GM21723 (cell line): ENCODE measurements at regions not wholly inside any gene's neighbourhood (a gene's known extent, or its start where the extent isn't known, plus 50 kb on each side); places are given as distances from the start of the nearest gene placed in this dataset.
"Not testable (repeated sequence)": the region's sequence is repeated elsewhere in the genome, so short reads cannot be mapped to it uniquely, and the experiment has no call there.

Source experiments
- ATAC-seq: cut with Tn5 transposase; IDR thresholded peaks from one replicate; pipeline ENCODE4 v1.9.1; 2021; ENCODE audit warnings: mild to moderate bottlenecking, moderate library complexity; ENCODE audit not compliant: unreplicated experiment

DNA sequence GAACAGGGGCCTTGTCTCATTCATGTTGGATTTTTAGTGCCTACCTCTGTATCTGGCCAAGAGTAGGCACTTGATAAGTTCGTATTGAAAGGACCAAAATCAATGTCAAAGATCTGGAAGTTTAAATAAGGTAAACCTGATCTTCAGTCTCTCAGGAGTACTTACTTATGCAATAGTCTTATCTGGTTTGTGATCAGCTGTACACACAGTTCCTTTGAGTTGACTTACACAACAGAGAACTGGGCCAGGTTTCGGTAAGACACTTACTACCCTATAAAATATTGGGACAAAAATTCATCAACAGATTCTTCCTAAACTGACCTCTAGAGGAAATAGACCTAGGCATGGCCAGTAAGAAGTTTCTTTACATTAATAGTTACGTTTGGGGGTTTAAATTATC, 113.6 kb upstream of the NXPH2 start:
- no peak for ATAC-seq

DNA sequence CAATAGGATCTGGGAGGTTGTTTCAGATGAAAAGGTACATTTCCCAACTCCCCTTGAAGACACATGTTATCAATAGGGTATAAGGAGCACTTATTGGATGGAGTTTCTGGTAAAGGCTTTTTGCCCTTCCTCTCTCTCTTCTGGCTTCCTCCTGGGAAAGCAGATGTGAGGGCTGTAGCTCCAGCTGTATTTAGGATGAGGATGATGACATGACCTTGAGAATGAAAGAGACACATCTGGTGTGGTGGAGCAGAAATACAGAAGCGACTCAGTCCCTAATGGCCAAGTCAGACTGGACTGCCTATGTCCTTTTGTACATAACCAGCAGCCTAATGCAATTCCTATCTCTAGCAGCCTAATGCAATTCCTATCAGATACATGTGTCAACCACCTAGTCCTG, 100.9 kb upstream of the NXPH2 start:
- no peak for ATAC-seq

DNA sequence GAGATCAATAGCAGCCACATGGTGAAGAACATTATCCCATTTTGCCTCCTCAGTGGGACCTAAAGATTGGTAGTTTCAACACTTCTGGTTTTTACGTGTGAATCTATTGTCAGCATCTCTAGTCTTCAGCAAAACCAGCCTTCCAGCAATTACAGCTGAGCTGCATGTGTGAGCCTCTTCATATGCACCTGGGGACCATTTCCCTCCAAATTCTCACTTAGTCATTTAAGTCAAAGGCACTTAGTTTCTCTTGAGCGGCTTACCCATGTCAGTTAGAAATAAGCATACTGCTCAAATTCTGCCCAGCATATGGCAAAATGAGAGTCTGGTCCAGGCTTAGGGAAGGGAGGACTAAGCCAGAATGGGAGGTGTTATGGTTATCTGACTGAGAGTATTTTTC, 99.7 kb upstream of the NXPH2 start:
- no peak for ATAC-seq

DNA sequence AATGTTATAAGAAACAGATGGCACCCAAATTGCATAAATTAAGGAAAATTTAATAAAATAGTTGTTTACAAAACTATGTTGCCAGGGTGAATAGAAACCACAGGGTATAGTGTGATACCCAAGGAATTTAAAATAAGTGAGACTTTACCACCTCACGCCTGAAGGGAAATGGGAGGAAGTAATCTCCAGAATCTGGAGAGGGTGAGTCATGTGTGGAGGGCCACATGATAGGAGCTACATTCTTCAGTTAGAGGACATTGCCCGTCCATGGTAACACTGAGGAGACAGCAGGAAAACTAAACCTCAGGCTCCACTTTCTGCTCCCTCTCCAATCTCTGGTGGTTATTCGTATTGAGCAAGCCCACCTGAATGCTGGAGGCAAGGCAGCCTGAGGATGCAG, 97.2 kb upstream of the NXPH2 start:
- no peak for ATAC-seq

DNA sequence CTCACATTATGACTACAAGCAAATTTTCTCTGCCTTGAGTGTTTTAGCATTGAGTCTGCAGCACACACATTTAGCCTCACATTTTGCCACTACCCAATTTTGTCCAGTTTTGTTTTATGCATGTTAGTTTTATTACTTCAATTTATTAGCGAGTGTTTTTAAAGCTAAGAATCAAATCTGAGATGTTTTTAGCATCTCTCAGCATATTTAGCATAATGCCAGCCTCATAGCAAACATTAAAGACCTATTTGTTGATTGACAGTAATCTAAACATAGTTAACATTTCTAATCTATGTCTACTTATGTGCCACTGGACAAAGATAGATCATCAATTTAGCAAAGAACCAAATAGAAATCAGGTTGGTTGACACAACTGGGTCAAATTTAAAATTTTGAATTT, 94.1 kb upstream of the NXPH2 start:
- no peak for ATAC-seq

DNA sequence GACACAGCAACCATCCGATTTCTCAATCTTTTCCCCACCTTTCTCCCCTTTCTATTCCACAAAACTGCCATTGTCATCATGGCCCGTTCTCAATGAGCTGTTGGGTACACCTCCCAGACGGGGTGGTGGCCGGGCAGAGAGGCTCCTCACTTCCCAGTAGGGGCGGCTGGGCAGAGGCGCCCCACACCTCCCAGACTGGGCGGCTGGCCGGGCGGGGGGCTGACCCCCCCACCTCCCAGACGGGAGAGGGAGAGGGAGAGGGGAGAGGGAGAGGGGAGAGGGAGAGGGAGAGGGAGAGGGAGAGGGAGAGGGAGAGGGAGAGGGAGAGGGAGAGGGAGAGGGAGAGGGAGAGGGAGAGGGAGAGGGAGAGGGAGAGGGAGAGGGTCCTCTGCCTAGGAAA, 91.9 kb upstream of the NXPH2 start:
- not testable (repeated sequence) for ATAC-seq

DNA sequence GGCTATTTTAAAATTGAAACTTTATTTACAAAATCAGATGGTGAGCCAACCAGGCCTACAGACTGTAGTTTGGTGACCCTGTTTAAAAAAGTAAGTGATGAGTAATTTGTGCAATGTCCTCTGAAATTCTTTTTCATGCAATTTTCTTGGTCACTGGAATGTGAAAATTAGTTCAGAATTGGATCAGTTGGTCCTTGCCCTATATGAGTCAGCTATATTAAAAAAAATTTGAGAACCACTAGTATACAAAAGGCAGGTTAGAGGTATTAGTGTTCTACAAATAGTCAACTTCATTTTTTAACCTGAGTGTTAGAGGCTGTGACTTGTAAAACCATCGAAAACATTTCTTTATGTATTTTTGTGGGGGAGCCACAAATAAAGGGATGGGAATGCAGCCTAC, 91.1 kb upstream of the NXPH2 start:
- no peak for ATAC-seq

DNA sequence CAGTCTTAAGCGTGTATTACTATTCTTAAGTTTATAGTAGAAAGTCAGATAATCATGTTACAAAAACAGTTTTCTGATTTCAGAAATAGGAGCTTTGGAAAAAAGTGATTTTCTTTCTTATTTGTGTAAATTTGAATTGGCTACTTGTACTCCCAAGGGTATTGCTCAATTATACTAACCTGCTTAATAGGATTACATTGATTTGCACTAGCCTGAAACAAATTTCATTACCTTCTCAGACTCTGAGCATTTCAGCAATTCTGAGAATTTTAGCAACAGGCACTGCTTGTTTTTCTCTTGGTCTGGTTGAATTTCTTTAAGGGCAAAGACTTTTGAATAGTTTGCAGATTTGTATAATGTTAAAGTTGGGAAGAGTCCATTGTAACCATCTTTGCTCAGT, 87.2 kb upstream of the NXPH2 start:
- ATAC-seq, result no peak

DNA sequence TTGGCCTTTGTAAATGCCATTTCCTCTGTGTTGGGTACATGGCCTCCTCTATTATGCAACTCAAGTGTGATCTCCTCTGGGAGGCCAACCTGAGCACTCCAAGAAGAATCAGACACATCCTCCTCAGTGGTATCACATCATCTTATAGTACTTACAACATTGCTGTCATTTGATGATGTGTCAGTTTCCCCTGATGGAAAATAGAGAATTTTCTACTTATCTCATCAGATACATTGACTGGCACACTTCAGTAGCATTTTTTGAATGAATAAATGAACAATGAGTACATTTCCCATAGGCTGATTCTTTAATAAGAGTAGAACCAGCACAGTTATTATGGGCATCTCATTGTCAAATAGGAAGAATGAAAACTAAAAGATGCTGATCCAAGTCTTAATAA, 86.6 kb upstream of the NXPH2 start:
- ATAC-seq, result no peak

DNA sequence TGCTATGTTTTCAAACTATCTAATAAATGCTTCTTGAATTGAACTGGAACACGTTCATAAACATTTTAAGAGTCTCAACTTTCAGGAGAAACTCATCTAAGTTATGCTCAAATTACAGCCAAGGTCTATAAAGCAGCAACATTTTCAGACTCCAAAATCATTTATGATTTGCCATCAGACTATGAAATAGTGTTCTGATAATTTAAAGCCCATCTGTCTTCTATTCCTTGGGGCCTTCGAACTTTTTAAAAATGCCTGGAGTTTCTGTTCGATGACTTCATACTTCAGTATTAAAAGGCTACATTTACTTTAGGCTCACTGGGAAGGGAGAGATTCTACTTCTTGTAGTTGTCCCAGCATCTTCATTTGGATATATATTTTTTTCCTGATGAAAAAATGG, 73.6 kb upstream of the NXPH2 start:
- ATAC-seq, result no peak

DNA sequence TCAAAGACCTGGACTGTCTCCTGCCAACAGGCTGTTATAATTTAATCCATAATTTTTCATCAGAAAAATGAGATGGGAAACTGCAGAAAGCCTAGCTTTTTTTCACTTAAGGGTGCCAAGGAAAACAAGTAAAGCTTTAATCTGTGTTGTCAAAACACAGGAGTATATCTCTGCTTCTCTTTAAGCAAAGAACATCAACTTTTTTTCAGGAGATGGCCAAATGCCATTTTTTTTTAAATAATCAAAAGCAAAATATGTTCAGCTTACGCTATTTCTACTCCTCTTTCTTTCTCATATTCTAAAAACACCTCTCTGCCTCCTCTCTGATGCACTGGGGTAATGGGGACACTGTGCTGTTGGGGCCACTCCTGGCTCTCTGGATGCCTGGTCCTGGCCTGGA, 73.1 kb upstream of the NXPH2 start:
- no peak for ATAC-seq

DNA sequence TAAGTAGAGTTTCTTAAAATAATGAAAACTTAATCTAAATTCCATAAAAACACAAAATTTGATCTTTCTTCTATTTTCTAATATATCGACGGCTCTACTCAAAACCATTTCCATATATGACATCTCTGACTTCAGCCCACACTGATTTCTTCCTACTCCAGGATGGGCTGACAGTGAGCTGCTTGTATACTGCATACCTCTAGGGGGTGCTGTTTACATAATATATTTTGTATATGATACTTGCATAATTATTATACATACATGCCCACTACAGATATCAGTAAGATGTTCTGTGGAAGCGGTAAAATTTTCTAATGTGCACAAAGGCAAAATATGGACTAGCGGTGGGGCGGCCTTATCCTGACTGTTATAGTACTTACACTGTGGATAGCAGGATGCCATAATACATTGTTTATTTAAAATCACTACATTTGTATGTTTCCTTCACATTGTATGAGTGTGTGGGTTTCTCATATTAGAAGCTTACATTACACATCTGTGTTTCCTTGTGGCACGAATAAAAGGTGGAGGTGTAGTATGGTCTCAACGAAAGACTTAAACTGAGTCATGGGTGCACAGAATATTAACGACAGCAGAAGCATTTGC, 66.1 kb upstream of the NXPH2 start:
- ATAC-seq, result peak; percentile 91

DNA sequence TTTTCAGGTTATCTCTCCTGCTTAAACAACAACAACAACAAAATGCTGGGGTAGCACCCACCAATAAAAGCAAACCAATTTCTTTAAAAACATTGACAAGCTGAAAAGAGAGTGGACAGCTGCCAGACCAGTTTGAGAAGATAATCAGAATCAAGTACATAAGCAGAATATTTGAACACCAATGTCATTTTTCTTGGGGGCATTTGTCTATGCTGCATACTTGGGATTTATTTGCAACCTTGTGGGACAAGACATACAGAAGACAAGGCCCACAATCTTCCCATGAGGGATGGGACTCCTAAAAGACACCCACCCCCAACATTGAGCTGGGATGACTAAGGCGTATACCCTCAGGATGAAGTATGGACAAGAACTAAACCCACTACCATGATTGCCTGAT, 62.2 kb upstream of the NXPH2 start:
- ATAC-seq, result no peak

DNA sequence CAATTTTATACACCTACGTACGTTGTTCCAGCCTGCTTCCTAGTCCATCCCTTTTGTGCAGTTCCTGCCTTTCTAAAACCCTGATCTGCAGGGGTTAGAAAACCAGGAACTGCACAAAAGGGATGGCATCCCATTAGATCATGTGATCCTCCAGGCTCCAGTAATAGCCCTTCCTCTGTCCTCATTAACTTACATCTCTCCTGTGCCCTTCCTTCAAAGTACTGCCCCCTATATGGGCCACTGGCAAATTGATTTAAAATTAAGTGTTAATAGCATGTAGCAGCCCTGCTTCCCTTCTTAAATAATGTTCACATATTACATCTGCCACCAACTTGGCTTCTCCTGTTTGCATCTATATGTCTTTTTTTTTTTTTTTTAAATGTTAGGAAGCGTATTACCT, 61.3 kb upstream of the NXPH2 start:
- no peak for ATAC-seq

DNA sequence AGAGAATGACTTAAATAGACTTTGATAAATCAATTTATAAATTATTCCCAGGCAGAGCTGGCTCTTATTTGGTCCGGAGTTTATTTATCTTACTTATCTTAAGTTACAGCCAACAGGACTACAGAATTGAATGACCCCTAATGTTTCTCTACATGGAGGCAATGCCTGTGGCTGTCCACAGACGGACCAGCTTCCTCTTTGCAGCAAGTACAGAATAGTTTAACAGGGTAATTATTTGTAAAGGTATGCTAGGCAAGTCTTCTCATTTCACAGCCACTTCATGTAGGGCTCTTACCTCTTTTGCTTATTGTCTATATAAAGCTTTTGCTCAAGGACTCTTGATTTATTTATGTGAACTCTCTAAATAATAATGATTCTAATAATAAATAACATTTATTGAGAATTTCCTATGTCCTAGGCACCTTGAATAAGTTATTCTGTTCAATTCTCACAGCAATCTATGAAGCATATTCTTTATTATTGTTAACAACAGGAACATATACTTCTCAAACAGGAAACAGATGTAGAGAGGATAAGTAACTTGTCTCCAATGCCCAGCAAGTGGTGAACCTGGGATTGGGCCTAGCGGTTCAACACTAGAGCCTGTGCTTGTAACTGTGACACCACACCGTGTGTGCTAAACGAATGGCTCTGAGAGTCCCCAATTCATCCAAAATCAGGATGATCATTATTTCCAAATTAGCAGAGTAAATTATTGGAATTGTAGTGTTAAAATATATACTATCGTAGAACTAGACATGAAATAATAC, 58.8 kb upstream of the NXPH2 start:
- ATAC-seq, result no peak

DNA sequence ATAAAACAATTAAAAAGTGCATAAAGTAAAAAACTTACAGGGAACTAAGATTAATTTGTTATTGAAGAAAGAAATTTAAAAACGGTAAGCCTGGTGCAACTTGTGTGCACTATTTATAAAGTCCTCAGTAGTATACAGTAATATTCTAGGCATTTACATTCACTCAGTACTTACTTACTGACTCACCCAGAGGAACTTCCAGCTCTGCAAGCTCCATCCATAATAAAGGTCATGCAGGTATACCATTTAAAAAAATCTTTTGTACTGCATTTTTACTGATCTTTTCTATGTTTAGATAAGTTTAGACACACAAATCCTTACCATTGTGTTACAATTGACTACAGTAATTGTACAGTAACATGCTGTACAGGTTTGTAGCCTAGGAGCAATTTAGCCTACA, 51.5 kb upstream of the NXPH2 start:
- no peak for ATAC-seq

DNA sequence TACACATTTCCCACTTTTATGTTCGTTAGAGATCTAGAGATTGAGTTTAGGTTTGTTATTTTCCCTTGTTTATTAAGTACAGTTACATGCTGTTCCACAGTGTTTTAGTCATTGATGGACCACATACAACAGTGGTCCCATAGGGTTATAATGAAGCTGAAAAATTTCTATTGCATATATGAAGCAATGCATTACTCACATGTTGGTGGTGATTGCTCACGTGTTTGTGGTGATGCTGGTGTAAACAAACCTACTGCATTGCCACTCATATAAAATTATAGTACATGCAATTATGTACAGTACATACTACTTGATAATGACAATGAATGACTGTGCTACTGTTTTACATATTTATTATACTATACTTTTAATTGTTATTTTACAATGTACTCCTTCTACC, 51.0 kb upstream of the NXPH2 start:
- no peak for ATAC-seq

DNA sequence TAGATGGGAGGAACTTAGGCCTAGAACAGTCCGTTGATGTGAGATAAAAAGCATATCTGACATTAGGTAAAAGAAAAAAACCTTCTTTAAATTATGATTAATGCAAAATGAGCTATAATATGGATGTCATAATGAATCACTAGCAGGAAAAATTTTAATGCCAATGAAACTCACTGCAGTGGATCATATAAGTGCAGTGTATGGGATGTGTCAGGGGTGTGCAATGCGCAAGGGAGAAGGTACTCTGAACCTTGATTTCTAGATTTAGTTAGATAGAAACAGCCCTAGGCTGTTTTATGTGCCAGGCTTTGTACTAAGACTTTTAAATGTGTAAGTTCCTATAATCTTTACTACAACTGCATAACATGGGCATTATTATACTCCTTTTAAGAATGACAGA, 50.4 kb upstream of the NXPH2 start:
- no peak for ATAC-seq
